ENCODE measurements at regions not wholly inside any gene's neighbourhood (a gene's known extent, or its start where the extent isn't known, plus 50 kb on each side); places are given as distances from the start of the nearest gene placed in this dataset.
A peak's percentile ranks its signal among the peaks of the same experiment; 100 is the strongest.

- H3K27ac ChIP-seq: no peak overlapping the region
- WGBS, 4 donors: 49 to 59% (median 53%) methylated on average over 6 of the region's 6 CpGs
- peaks cover 0 to 4% (median 0%) of the 10 kb centered on the region in 3 donors for H3K9me3 ChIP-seq (replicated peaks in 1 of 3)
- H3K4me1 ChIP-seq (replicated peaks in 1 of 2): no peaks in the 10 kb centered on the region
- intact Hi-C loops (cut with DNase I): no loop called here
- H3K36me3 ChIP-seq (replicated peaks in 1 of 2): no peaks in the 10 kb centered on the region
- no peaks in the 10 kb centered on the region for H3K27me3 ChIP-seq
- no peak overlapping the region for H3K4me3 ChIP-seq
- DNase-seq: no peak
- no peak for TF ChIP-seq POLR2A (IDR thresholded peaks at IDR 0.05)
- TF ChIP-seq CTCF (IDR thresholded peaks at IDR 0.05): no peak
Observed at GRCh38 chr18:76064998-76065397, 430.0 kb downstream of the ZNF516 start.

- Histone ChIP-seq H3K4me3 (no peak overlapping the region), H3K27me3 (no peaks in the 10 kb centered on the region), H3K27ac (no peak overlapping the region), H3K36me3 (replicated peaks in 1 of 2) (no peaks in the 10 kb centered on the region), H3K4me1 (replicated peaks in 1 of 2) (no peaks in the 10 kb centered on the region), H3K9me3 (replicated peaks in 1 of 3) (no peaks in the 10 kb centered on the region)
- intact Hi-C loops (cut with DNase I): no loop called here
- 60 to 70% (median 66%) methylated on average over 10 of the region's 10 CpGs for WGBS, 4 donors
- no peak for DNase-seq
- no peak for TF ChIP-seq CTCF (IDR thresholded peaks at IDR 0.05)
- TF ChIP-seq POLR2A (IDR thresholded peaks at IDR 0.05): no peak
Observed at GRCh38 chr18:76058146-76058545, 436.9 kb downstream of the ZNF516 start.

GRCh38 chr18:76057386-76057785 is 437.7 kb downstream of the ZNF516 start:
- no peaks in the 10 kb centered on the region for H3K36me3 ChIP-seq (replicated peaks in 1 of 2)
- no peaks in the 10 kb centered on the region for H3K27me3 ChIP-seq
- no peaks in the 10 kb centered on the region for H3K9me3 ChIP-seq (replicated peaks in 1 of 3)
- no peak overlapping the region for H3K27ac ChIP-seq
- no peak for TF ChIP-seq CTCF (IDR thresholded peaks at IDR 0.05)
- TF ChIP-seq POLR2A (IDR thresholded peaks at IDR 0.05): no peak
- no peaks in the 10 kb centered on the region for H3K4me1 ChIP-seq (replicated peaks in 1 of 2)
- intact Hi-C loops (cut with DNase I): no loop called here
- no peak for DNase-seq
- WGBS, 4 donors: 73 to 82% (median 76%) methylated on average over 14 to 16 of the region's 16 CpGs
- H3K4me3 ChIP-seq: no peak overlapping the region

GRCh38 chr18:76056471-76057110 is 438.5 kb downstream of the ZNF516 start:
- intact Hi-C loops (cut with DNase I): no loop called here
- WGBS, 4 donors: 70 to 76% (median 72%) methylated on average over 13 of the region's 13 CpGs
- Histone ChIP-seq H3K4me1 (replicated peaks in 1 of 2) (no peaks in the 10 kb centered on the region), H3K27ac (no peak overlapping the region), H3K4me3 (no peak overlapping the region), H3K36me3 (replicated peaks in 1 of 2) (no peaks in the 10 kb centered on the region), H3K27me3 (no peaks in the 10 kb centered on the region), H3K9me3 (replicated peaks in 1 of 3) (no peaks in the 10 kb centered on the region)
- TF ChIP-seq CTCF (IDR thresholded peaks at IDR 0.05) (no peak), POLR2A (IDR thresholded peaks at IDR 0.05) (no peak)
- peak in 4 of 7 donors; percentile 13 to 57 (median 26) for DNase-seq

All from adrenal gland (tissue), 9 donors.